Activated CD4-positive, alpha-beta T cell treated with anti-CD3 and anti-CD28 coated beads for 4 hours (primary cell): ENCODE measurements at regions not wholly inside any gene's neighbourhood (a gene's known extent, or its start where the extent isn't known, plus 50 kb on each side); places are given as distances from the start of the nearest gene placed in this dataset.

Experiments used
- DNase-seq, 2 donors: peaks; one replicate each; pipeline ENCODE4 v3.0.0-alpha.2; 2020

DNA sequence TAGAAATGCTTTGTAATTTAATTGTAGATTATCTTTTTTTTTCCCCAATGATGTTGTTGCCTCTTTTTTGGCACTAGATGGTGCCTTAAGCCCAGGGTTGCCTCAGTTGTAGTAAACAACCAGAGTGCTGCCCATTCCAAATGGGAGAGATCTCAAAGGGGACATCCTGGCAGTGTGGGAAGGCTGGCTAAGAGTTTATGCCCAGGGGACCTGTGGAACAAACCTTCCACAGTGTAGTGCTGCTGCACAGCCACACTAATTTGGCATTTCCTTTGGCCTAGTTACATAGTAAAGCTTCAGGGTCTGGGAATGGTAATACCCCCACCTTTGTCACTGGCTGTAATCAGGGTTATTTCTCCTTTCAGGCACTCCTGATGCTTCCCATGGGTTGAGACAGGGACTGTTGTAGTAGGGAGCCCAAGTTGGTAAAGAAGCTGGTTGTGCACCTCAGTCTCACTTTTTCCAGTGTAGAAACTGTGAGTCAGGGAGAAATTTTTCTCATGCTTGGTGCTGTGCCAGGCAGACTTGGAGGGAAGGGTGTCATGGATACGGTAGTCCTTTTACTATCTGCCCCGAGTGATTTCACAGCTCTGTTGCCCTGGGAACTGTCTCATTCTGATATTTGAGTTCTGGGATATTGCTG lies 177.8 kb upstream of the ECI2 start:
- no peak for DNase-seq

DNA sequence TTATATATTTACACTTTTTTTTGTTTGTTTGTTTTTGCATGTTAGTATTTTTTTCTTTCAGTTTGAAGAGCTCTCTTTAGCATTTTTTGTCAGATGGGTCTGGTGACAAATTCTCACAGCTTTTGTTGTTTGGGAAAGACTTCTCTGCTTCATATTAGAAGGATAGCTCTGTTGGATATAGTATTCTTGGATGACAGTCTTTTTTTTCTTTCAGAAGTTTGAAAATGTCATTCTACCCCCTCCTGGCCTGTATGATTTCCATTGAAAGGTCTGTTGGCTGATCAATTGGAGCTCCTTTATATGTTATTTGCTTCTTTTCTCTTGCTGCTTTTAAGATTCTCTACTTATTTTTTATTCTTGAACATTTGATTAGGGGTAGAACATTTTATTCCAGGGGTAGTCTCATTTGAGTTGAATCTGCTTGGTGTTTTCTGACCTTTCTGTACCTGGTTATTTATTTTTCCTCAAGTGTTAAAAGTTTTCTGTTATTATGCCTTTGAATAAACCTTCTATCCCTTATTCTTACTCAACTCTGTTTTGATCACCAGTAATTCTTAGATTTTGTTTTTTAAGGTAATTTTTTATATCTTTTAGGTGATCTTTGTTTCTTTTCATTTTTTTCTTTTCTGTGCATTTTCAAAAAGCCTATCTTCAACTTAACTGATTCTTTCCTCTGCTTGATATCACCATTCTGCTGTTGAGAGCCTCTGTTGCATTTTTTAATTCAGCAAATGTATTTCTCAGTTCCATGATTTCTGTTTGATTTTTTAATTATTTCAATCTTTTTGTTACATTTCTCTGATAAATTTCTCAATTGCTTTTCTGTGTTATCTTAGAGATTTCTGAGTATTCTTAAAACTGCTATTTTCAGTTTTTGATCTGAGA lies 176.8 kb upstream of the ECI2 start:
- no peak for DNase-seq

DNA sequence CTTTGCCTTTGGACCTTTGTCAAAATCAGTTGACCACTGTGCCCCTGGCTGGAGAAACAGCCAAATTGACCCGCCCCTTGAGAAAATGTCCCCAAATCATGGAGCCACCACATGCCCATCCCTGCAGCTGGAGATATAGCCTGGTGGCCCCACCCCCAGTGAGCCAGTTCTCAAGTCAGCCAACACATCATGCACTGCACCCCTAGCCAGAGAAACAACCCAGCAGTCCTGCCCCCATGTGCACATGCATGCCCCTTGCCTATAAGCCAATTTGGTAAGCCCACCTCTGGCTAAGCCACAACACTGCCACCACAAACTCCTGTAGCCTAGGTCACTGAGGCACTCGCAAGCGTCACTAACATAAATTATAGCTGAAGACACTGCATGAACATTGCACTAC lies 174.2 kb upstream of the ECI2 start:
- no peak for DNase-seq

DNA sequence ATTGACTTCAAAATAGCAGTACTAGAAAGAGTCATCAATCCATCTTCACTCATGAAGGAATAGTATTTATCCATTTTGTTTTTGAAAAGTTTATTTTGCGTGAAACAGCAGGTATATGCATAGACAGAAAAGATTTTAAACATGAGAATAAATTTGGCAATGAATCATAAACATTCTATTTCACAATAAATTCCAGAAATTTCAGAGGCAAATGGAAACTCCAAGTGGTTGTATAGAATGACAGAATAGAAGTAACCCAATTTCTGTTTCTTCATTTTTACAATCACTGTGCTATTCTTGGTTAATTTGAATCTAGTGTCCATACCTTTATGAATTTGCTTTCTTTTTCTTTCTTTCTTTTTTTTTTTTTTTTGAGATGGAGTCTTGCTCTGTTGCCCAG lies 173.0 kb upstream of the ECI2 start:
- DNase-seq = no peak

DNA sequence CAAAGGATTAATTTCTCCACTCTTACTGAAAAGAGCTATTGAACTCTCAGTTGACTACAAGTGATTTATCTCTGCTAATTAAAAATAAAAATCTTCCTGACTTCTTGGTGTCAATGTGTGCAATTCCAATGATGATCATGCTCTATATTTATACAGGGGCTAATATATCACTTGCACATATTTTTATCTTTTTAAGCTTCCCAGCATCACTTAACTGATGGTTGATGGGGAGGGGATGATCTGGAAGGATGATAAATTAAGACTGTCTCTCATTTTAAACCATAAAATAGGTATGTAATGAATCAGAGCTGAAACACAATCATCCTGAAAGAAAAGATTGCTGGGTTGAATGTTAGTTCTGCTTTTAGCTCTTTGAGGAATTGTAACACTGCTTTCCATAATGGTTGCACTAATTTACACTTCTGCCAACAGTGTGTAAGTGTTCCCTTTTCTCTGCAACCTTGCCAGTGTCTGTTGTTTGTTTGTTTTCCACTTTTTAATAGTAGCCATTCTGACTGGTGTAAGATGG lies 169.6 kb upstream of the ECI2 start:
- DNase-seq = no peak

DNA sequence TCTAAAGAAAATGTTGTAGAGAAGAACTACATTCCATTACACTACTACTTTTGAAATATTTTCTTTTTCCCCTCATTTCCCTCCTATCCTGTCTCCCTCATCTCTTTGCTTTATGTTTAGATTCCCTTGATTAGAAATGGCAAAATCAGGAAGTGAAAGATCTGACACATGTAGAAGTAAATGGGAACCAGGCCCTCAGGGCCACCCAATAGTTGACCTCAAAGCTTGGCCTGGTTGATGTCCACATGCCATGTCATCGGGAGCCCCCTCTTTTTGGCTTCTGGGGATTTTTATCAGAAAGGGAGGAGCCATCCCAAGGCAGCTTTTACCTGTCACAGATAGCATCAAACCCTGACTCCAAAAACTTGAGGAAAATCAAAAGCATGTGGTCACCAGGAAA lies 168.3 kb upstream of the ECI2 start:
- no peak for DNase-seq

DNA sequence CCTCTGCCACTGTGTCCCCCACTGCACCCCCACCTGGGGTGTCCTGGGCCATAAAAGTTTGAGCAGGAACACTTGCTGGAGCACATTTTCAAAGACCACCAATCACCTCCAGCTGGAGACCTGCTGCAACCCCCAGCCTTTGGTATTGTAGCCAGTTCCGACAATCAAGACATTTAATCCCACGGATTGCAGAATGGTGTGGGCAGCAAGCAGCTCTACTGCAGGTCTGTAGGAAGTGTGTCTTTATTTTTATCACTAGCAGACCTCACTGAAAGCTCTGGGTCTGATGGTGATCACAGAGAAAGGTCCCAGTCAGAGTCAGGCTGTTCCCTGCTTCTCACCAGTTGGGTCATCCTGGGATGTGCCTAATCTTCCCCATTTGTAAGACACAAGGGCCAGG lies 167.1 kb upstream of the ECI2 start:
- DNase-seq = no peak

DNA sequence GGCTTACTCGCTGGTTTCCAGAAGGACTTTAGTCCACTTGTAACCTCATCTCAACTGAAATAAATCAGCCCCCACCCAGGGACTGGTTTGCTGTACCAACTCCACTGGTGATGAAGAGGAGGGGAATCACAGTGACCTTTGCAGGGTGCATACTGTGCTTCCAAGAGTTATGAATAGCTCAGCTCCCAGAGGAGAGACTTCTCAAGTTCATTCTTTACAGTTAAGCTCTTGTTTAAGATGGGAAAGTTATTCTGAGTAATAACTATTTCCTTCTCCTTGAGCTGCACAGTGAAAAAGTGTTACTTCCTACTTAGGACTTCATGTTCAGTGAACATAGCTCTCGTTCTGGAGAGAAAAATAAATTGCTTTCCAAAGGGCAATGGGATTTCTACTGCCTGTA lies 166.5 kb upstream of the ECI2 start:
- DNase-seq = no peak

DNA sequence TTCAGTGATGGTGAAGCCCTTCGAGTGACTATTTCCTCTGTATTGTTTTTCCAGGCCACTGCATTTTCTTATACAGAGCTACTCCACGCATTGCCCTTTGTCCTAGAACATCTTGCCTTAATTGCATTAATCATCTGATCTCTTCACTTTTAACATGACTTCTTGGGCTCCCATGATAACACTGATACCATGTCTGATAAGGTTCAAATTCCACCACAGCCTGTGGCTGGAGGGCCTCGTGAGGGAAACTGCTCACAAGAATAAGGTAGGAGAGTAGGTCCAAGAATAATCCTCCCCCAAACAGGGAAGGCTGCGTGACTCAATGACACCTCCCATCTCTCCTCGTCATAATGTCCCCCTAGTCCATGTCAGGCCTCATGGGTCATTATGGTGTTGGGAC lies 165.5 kb upstream of the ECI2 start:
- DNase-seq = no peak

DNA sequence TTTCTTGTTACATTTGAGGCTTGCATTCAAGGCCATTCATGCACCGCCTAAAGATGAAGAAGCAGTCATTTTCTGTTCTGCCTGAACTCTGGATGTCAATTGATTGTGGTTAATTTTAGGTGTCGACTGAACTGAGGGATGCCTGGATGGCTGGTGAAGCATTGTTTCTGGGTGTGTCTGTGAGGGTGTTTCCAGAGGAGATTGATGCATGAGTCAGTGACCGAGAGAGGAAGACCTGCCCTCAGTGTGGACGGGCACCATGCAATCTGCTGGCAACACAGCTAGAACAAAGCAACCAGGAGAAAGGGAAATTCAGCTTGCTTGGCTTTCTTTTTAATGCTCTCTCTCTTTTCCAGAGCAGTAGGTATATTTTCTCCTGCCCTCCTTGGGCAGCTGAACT lies 164.1 kb upstream of the ECI2 start:
- DNase-seq = no peak

DNA sequence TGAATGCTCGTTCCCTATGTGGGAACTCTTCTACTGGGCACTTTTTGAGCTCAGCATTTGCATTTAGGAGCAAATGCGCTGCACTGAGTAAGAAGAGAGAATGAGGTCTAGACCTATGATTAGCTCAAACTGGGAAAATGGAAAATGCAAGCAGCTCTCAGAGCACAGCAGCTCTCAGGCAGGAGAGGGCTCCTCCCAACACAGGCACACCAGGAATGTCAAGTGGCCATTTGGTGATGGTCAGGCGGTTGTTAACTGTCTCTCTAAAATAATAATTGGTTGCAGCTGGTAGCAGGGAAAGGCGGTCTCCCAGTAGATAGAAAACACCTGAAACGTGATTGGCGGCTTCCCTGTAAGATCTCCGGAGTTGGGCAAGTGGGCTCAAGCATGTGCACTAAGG lies 162.0 kb upstream of the ECI2 start:
- no peak for DNase-seq

DNA sequence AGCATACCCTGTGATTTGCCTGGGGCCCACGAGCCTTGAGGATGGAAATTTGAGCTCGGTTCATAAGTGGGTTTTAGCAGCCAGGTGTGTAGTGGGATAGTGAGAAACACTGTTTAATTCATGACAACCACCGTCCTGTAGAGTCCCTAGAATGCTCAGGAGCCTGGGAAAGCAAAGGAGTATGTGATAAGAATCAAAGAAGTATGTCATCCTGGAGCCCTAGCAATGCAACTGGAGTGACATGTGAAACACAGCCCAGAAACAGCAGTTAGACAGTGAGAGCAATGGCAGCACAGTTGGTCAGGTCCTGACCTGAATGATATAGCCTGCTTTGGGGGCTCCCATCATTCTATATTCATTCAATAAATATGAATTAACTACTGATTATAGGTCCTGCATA lies 161.2 kb upstream of the ECI2 start:
- no peak for DNase-seq

DNA sequence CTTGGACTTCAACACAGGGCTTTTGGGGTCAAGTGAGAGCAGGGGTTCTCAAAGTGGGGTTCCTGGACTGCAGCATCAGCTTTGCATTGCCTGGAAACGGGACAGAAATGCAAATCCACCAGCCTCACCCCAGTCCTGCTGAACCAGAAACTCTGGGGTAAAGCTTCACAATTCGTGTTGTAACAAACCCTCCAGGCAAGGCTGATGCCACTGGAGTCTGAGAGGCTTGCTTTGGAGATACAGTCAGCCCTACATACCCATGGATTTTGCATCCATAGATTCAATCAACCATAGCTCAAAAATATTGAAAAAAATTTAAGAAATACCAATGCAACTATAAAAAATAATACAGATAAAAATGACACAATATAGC lies 160.4 kb upstream of the ECI2 start:
- no peak for DNase-seq

DNA sequence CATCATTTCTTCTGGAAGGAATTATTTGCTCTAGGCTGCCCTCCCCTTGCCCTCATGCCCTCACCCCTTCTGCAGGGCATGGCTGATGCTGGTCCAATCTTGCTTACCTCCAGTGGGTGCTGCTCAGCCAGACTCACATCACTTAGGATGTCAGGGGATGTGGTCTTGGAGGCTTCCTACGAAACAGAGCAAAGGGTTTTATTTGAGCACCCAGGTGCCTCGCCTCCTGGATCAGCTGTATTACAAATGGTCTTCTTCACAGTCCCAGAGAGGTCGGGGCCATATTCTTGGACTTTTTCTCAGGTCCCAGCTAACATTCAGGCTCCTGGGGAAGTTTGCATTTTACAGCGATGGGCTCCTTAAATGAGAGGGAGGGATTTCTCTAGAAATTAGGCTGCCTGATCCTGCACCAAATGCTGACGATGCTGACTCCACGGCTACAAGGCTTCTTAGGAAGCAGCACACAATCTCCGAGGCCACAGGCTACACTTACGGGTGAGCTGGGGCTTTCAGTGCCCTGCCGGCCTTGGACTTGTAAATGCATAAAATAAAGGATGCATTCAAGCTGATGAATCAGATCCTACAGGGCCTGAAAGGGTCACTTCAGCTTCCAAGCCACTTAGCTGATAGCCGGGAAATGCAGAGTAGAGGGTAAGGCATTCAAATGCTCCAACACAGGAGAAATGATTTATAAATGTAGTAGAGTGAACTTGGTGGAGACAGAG lies 159.8 kb upstream of the ECI2 start:
- DNase-seq = no peak

DNA sequence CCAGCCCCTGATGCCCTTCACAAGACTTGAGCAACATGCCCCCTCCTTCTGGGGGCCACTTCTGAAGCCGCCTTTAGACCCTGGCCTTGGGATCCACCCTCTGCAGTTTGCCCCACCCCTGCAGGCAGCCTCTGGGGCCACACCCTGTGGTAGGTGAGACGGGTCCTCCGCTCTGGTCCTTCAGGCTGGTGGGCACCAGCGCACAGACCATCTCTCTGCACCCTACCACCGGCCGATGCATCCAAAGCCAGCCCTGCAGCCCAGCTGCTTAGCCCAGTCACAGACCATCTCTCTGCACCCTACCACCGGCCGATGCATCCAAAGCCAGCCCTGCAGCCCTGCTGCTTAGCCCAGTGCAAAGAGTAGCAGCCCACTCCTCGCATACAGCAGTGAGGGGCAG lies 159.3 kb upstream of the ECI2 start:
- DNase-seq = no peak

DNA sequence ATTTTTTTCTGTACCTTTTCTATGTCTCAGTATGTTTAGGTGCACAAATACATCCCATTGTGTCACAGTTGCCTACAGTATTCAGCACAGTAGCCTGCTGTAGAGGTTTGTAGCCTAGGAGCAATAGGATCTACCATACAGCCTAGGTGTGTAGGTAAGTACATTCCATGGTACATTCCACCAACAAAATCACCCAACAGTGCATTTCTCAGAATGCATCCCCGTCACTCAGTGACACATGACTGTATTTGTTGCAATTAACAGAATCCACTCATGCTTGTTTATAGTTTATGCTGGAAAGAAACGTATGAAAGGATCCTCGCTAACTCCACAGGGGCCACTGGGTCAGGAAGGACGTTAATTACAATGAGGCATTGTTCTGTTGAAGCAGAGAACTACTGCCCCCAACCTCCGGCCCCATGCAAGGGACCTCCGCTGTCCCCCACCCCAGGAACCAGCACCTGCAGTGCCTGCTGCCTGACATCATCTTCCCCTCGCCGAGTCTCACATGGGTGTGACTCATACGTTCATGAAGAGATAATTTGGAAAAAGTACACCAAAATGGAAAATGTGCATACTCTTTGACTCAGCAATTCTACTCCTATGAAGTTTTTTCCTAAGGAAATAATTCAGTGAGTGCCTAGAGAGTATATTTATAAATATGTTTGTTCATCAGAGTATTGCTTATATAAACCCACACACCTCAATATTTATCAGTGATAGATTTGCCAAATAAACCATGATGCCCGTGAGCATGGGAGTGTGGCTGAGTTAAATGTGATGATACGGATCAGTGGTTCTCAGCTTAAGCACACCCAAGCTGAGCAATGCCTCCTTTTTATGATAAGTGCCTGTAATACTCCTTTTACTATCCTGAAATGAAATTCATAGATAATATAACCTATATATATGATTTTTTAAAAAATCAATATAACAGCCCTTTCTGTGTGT lies 156.4 kb upstream of the ECI2 start:
- DNase-seq = no peak

DNA sequence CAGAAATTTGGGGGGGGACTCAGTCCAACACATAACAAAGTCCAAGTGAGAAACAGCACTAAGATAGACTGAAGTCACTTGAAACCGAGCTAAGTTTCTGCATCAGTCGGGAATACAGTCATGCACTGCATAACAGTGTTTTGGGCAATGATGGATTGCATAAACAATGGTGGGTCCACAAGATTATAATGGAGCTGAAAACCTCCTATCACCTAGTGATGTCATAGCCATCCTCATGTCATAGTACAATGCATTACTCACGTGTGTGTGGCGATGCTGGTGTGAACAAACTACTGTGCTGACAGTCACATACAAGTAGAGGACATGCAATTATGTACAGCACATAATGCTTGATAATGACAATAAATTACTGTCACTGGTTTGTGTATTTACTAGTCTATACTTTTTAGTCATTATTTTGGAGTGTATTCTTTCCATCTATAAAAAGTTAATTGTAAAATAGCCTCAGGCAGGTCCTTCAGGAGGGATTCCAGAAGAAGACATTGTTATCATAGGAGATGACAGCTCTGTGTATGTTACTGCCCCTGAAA lies 154.5 kb upstream of the ECI2 start:
- no peak for DNase-seq

DNA sequence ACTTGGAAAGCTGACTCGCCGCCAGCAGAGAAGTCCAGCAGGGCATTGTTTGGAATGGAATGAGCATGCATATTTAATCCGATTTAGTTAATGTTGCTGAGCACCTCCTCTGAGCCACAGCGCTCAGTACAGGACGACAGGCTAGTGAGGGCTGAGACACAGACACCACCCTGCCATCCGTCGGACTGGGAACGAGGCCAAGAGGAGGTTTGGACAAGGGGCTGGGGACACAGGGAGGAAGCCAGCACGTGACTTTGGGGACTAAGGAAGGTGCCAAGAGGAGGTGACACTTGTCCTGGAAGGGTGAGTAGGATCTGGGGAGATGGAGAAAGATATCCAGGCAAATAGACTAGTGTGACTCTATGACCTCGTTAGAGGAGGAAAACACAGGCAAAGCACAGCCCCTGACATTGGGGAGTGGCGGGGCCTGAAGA lies 152.5 kb upstream of the ECI2 start:
- no peak for DNase-seq

DNA sequence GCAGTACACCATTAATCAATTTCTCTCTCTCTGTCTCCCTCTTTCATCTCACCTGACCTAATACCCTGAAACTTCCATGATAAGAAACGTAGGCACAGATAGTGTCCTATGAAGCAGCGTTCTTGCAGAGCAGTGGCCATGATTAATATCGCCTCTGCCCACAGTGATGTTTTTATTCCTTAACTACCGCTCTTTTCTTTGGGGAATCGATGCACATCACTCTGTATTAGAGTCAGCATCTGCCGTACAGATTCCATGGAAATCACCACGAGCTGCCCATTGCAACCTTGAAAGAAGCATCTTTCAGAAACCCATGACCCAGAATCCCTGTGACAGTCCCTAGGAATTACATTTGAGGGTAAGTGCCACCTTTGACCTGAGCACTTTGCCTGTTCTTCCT lies 152.0 kb upstream of the ECI2 start:
- no peak for DNase-seq

DNA sequence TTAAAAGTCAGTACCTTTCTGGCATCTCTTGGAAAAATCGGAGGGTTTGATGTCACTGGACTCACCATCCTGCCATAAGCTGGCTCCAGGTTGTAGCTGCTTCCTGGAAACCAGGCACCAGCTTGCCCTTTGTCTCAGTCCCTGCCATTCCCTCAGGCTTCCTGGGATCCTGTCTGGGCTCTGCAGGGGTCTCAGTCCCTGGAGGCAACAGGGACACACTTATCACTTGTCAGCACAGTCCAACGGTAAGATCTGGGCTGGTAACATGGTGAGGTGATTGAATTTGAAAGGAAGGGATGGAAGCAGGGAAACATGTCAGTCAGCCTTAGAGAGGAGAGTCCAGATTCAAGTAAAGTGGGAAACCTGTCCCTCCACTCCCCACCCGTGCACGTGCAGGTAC lies 147.6 kb upstream of the ECI2 start:
- no peak for DNase-seq

DNA sequence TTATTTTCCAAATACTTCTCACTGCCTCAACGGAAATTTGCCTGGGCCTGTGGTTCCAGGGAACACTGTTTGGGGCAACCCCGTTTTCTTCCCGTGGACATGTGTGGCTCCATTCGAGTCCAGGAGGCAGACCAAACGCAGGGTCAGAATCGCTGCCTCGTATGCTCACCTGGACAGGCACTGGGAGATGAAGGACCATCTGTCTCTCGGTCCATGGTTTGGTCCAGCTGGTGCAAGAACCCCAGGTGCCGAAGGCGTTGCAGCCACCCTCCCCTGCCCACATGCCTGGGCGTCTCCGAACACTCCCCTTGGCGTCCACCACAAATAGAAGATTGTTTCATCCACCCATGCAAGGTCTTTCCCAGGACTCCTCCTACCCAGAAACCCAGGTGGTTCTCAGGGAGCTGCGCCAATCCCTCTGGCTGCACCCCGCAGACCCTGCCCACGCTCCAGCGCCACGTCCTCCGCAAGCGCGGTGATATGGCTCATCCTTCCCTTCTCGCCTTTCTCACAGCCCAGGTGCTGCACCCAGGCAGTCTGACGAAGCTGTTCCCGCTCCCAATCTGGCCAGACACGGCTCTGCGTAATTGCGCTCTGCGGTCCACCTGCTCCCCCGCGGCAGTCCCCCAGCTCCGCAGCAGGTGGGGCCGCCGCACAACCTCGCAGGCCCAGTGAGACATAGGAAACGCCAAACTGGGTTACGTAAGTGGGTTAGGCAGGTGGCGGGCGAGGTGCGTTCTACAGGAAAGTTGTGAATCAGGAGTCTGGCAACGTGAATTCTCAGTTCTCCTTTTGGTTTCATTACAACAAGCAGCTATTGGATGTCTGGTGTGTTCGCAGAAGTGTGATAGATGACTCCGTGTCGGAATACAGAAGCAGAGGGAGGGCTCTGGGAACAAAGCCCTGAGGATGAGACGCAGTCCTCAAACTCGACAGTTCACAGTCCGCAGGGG lies 146.2 kb upstream of the ECI2 start:
- DNase-seq = no peak
